Uterus (tissue), 3 donors: ENCODE measurements at regions not wholly inside any gene's neighbourhood (a gene's known extent, or its start where the extent isn't known, plus 50 kb on each side); places are given as distances from the start of the nearest gene placed in this dataset.

Experiments used
- DNase-seq, 2 donors: peaks; one replicate each; pipeline ENCODE4 v3.0.0-alpha.2; 2019 to 2020
- H3K27ac ChIP-seq, 2 donors: fragments of 200-600 bp; sonication (generic); 1 replicate in 1 of 2; 2 replicates in 1 of 2; pipeline ENCODE4 v1.5.1; 2016 to 2018
- H3K27me3 ChIP-seq, 2 donors: fragments of 200-600 bp; sonication (generic); one replicate each; pipeline ENCODE4 v1.5.1; 2018 to 2019; ENCODE audit warnings: control low read depth in 1 of 2
- H3K36me3 ChIP-seq, 2 donors: fragments of 200-600 bp; sonication (generic); one replicate each; pipeline ENCODE4 v1.5.1; 2019; ENCODE audit warnings: control low read depth in 1 of 2
- H3K4me1 ChIP-seq, 2 donors: fragments of 200-600 bp; sonication (generic); one replicate each; pipeline ENCODE4 v1.5.1; 2018 to 2019; ENCODE audit warnings: control low read depth in 1 of 2
- H3K4me3 ChIP-seq, 2 donors: fragments of 200-600 bp; sonication (generic); 1 replicate in 1 of 2; 2 replicates in 1 of 2; pipeline ENCODE4 v1.5.1; 2018 to 2019; ENCODE audit warnings: mild to moderate bottlenecking in 1 of 2
- H3K9me3 ChIP-seq, 2 donors: fragments of 200-600 bp; sonication (generic); one replicate each; pipeline ENCODE4 v1.5.1; 2019; ENCODE audit warnings: control low read depth in 1 of 2
- CTCF ChIP-seq, 4 experiments: fragments of 200-600 bp in 2 of 4; fragments of 450-650 bp in 2 of 4; sonication (generic) in 2 of 4; IDR thresholded peaks; one replicate each; pipeline ENCODE4 v1.5.1; 2016 to 2019; ENCODE audit warnings: antibody characterized with exemption in 4 of 4, mild to moderate bottlenecking in 2 of 4, moderate library complexity in 1 of 4
- POLR2A ChIP-seq, 2 donors: fragments of 450-650 bp; IDR thresholded peaks; one replicate each; pipeline ENCODE4 v1.6.1; 2016; ENCODE audit warnings: antibody characterized with exemption in 2 of 2, mild to moderate bottlenecking in 1 of 2, moderate library complexity in 1 of 2
- intact Hi-C: fragments of 100-400 bp; cut with DNase I; formaldehyde crosslinking; loops from one replicate; pipeline ENCODE4 v1.15.1; 2023; ENCODE audit warnings: low total_unique reads
- donor health status: DM: yes; HTN: yes; CAD: no.

GRCh38 chr20:16885746-16886145, 137.6 kb downstream of the OTOR start:
- no peak overlapping the region for H3K4me3 ChIP-seq
- DNase-seq: no peak
- no peaks in the 10 kb centered on the region for H3K9me3 ChIP-seq
- TF ChIP-seq POLR2A (IDR thresholded peaks at IDR 0.05) (no peak), CTCF (IDR thresholded peaks at IDR 0.05) (no peak)
- no peaks in the 10 kb centered on the region for H3K36me3 ChIP-seq
- no peaks in the 10 kb centered on the region for H3K27me3 ChIP-seq
- H3K27ac ChIP-seq: no peak overlapping the region
- intact Hi-C loops: no loop called here
- H3K4me1 ChIP-seq: no peaks in the 10 kb centered on the region

- TF ChIP-seq POLR2A (IDR thresholded peaks at IDR 0.05) (no peak), CTCF (IDR thresholded peaks at IDR 0.05) (no peak)
- Histone ChIP-seq H3K27ac (no peak overlapping the region), H3K36me3 (no peaks in the 10 kb centered on the region), H3K4me3 (no peak overlapping the region), H3K4me1 (no peaks in the 10 kb centered on the region), H3K9me3 (no peaks in the 10 kb centered on the region), H3K27me3 (no peaks in the 10 kb centered on the region)
- intact Hi-C loops: no loop called here
- no peak for DNase-seq
Observed at GRCh38 chr20:16898433-16898832, 150.3 kb downstream of the OTOR start.

- Histone ChIP-seq H3K36me3 (no peaks in the 10 kb centered on the region), H3K4me3 (no peak overlapping the region), H3K27ac (no peak overlapping the region), H3K27me3 (no peaks in the 10 kb centered on the region), H3K9me3 (no peaks in the 10 kb centered on the region), H3K4me1 (no peaks in the 10 kb centered on the region)
- intact Hi-C loops: no loop called here
- TF ChIP-seq CTCF (IDR thresholded peaks at IDR 0.05) (no peak), POLR2A (IDR thresholded peaks at IDR 0.05) (no peak)
- no peak for DNase-seq
Observed at GRCh38 chr20:16902662-16903061, 154.5 kb downstream of the OTOR start.

- intact Hi-C loops: no loop called here
- H3K4me3 ChIP-seq: no peak overlapping the region
- H3K9me3 ChIP-seq: no peaks in the 10 kb centered on the region
- DNase-seq: no peak
- H3K27me3 ChIP-seq: no peaks in the 10 kb centered on the region
- TF ChIP-seq CTCF (IDR thresholded peaks at IDR 0.05): no peak
- no peak for TF ChIP-seq POLR2A (IDR thresholded peaks at IDR 0.05)
- H3K4me1 ChIP-seq: no peaks in the 10 kb centered on the region
- no peaks in the 10 kb centered on the region for H3K36me3 ChIP-seq
- no peak overlapping the region for H3K27ac ChIP-seq
Observed at GRCh38 chr20:16904751-16905150, 156.6 kb downstream of the OTOR start.

- Histone ChIP-seq H3K9me3 (no peaks in the 10 kb centered on the region), H3K27ac (no peak overlapping the region), H3K4me3 (no peak overlapping the region), H3K36me3 (no peaks in the 10 kb centered on the region), H3K4me1 (no peaks in the 10 kb centered on the region), H3K27me3 (no peaks in the 10 kb centered on the region)
- DNase-seq: no peak
- no peak for TF ChIP-seq POLR2A (IDR thresholded peaks at IDR 0.05)
- TF ChIP-seq CTCF (IDR thresholded peaks at IDR 0.05): no peak
- intact Hi-C loops: no loop called here
Observed at GRCh38 chr20:16914277-16914676, 166.1 kb downstream of the OTOR start.
